Liver (tissue), 8 donors: ENCODE measurements at regions not wholly inside any gene's neighbourhood (a gene's known extent, or its start where the extent isn't known, plus 50 kb on each side); places are given as distances from the start of the nearest gene placed in this dataset.
A peak's percentile ranks its signal among the peaks of the same experiment; 100 is the strongest.
"Not testable (repeated sequence)": the region's sequence is repeated elsewhere in the genome, so short reads cannot be mapped to it uniquely, and the experiment has no call there.

Source experiments
- DNase-seq: peaks from one replicate; pipeline ENCODE4 v3.0.0-alpha.2; 2017; ENCODE audit warnings: low spot score
- H3K27ac ChIP-seq, 2 donors: one replicate each; pipeline ENCODE4 v1.7.0; 2013; ENCODE audit warnings: inconsistent platforms in 2 of 2, low read length in 2 of 2, control low read depth in 1 of 2, low read depth in 1 of 2, mild to moderate bottlenecking in 1 of 2
- H3K27me3 ChIP-seq, 4 donors: one replicate each; pipeline versions ENCODE4 v1.6.1 to v1.7.0; 2013; ENCODE audit warnings: low read length in 3 of 4, inconsistent platforms in 1 of 4, mild to moderate bottlenecking in 1 of 4, moderate library complexity in 1 of 4; ENCODE audit not compliant: control insufficient read depth in 4 of 4, insufficient read depth in 4 of 4
- H3K36me3 ChIP-seq, 4 donors: one replicate each; pipeline versions ENCODE4 v1.6.1 to v1.7.0; 2013; ENCODE audit warnings: low read length in 3 of 4, mild to moderate bottlenecking in 3 of 4, low read depth in 1 of 4, moderate library complexity in 1 of 4; ENCODE audit not compliant: control insufficient read depth in 4 of 4, insufficient read depth in 3 of 4
- H3K4me1 ChIP-seq, 4 donors: one replicate each; pipeline versions ENCODE4 v1.6.1 to v1.7.0; 2013; ENCODE audit warnings: low read length in 3 of 4, mild to moderate bottlenecking in 3 of 4, moderate library complexity in 1 of 4; ENCODE audit not compliant: control insufficient read depth in 4 of 4, insufficient read depth in 4 of 4
- H3K4me3 ChIP-seq, 3 donors: one replicate each; pipeline versions ENCODE4 v1.6.1 to v1.7.0; 2013; ENCODE audit warnings: low read length in 3 of 3, control low read depth in 1 of 3, low read depth in 1 of 3, mild to moderate bottlenecking in 1 of 3
- H3K9ac ChIP-seq, 2 donors: one replicate each; pipeline ENCODE4 v1.7.0; 2013; ENCODE audit warnings: low read length in 2 of 2, mild to moderate bottlenecking in 2 of 2, moderate library complexity in 2 of 2, control low read depth in 1 of 2, low read depth in 1 of 2
- H3K9me3 ChIP-seq, 4 donors: one replicate each; pipeline versions ENCODE4 v1.6.1 to v1.7.0; 2013; ENCODE audit warnings: low read length in 3 of 4; ENCODE audit not compliant: control insufficient read depth in 4 of 4
- ATF3 ChIP-seq: IDR thresholded peaks from 2 replicates; pipeline ENCODE4 v1.6.1; 2016; ENCODE audit warnings: antibody characterized with exemption
- CTCF ChIP-seq: fragments of 150-350 bp; IDR thresholded peaks from 2 replicates; pipeline ENCODE4 v1.5.1; 2017; ENCODE audit warnings: improper control_type of control experiment, low read depth, low read length; ENCODE audit not compliant: missing input control
- EGR1 ChIP-seq, 2 donors: IDR thresholded peaks; 2 replicates each; pipeline ENCODE4 v1.6.1; 2016 to 2018; ENCODE audit warnings: antibody characterized with exemption in 2 of 2, low read depth in 2 of 2
- HNF4A ChIP-seq, 2 donors: conservative IDR thresholded peaks; 2 replicates each; pipeline ENCODE4 v1.6.1; 2016; ENCODE audit warnings: antibody characterized with exemption in 2 of 2, mild to moderate bottlenecking in 2 of 2
- HNF4G ChIP-seq: IDR thresholded peaks from 2 replicates; pipeline ENCODE4 v1.6.1; 2016; ENCODE audit warnings: antibody characterized with exemption
- JUND ChIP-seq, 2 donors: IDR thresholded peaks; 2 replicates each; pipeline ENCODE4 v1.6.1; 2016; ENCODE audit warnings: antibody characterized with exemption in 2 of 2
- MAX ChIP-seq: IDR thresholded peaks from 2 replicates; pipeline ENCODE4 v1.6.1; 2016; ENCODE audit warnings: antibody characterized with exemption
- NR2F2 ChIP-seq: IDR thresholded peaks from 2 replicates; pipeline ENCODE4 v1.6.1; 2016; ENCODE audit warnings: antibody characterized with exemption
- RAD21 ChIP-seq, 2 donors: IDR thresholded peaks; 2 replicates each; pipeline ENCODE4 v1.6.1; 2016; ENCODE audit warnings: antibody characterized with exemption in 2 of 2, mild to moderate bottlenecking in 2 of 2
- REST ChIP-seq: IDR thresholded peaks from 2 replicates; pipeline ENCODE4 v1.6.1; 2016; ENCODE audit warnings: antibody characterized with exemption, mild to moderate bottlenecking
- RXRA ChIP-seq, 2 donors: IDR thresholded peaks; 2 replicates each; pipeline ENCODE4 v1.6.1; 2017 to 2018; ENCODE audit warnings: antibody characterized with exemption in 2 of 2, mild to moderate bottlenecking in 1 of 2
- SP1 ChIP-seq: IDR thresholded peaks from 2 replicates; pipeline ENCODE4 v1.6.1; 2018; ENCODE audit warnings: antibody characterized with exemption, mild to moderate bottlenecking
- TAF1 ChIP-seq: conservative IDR thresholded peaks from 2 replicates; pipeline ENCODE4 v1.6.1; 2016; ENCODE audit warnings: antibody characterized with exemption, mild to moderate bottlenecking
- YY1 ChIP-seq: IDR thresholded peaks from 2 replicates; pipeline ENCODE4 v1.6.1; 2016; ENCODE audit warnings: antibody characterized with exemption, mild to moderate bottlenecking
- ZBTB33 ChIP-seq: IDR thresholded peaks from 2 replicates; pipeline ENCODE4 v1.6.1; 2016; ENCODE audit warnings: antibody characterized with exemption
- WGBS: extraction: QIAGEN DNeasy Blood & Tissue Kit; methylation state at CpG from one replicate; pipeline ENCODE4 v1.1.7; 2013; 5-methylcytosine and 5-hydroxymethylcytosine counted together
- donor health status: healthy.
- donor health status: healthy.
- donor health status: healthy.
- donor health status: healthy.
- donor health status: healthy.

GRCh38 chr2:155546721-155547555 lies 785.6 kb downstream of the NR4A2 start:
- no peak for DNase-seq
- TF ChIP-seq REST = no peak
- no peak for TF ChIP-seq ATF3
- no peak for TF ChIP-seq RXRA (IDR thresholded peaks at IDR 0.05)
- TF ChIP-seq NR2F2 = no peak
- no peak for TF ChIP-seq MAX
- no peak for TF ChIP-seq EGR1 (IDR thresholded peaks at IDR 0.05; ENCODE audit: low read depth in 2 of 2)
- TF ChIP-seq CTCF = no peak
- TF ChIP-seq RAD21 (IDR thresholded peaks at IDR 0.05) = no peak
- TF ChIP-seq SP1 = no peak
- no peak for TF ChIP-seq TAF1
- no peak for TF ChIP-seq JUND (IDR thresholded peaks at IDR 0.05)
- no peak for TF ChIP-seq ZBTB33
- TF ChIP-seq HNF4G = no peak
- no peak for TF ChIP-seq HNF4A (conservative IDR thresholded peaks at IDR 0.05)
- TF ChIP-seq YY1 = no peak
- H3K27ac ChIP-seq = no peak overlapping the region
- WGBS = 79% methylated on average over 11 of the region's 11 CpGs
- H3K36me3 ChIP-seq = no peaks in the 10 kb centered on the region
- H3K9ac ChIP-seq = no peak overlapping the region
- H3K4me3 ChIP-seq = peak overlapping the region in 1 of 3 donors; percentile 32
- no peaks in the 10 kb centered on the region for H3K27me3 ChIP-seq
- no peaks in the 10 kb centered on the region for H3K9me3 ChIP-seq
- no peaks in the 10 kb centered on the region for H3K4me1 ChIP-seq

GRCh38 chr2:155539028-155539427 lies 793.5 kb downstream of the NR4A2 start:
- H3K4me3 ChIP-seq, H3K9ac ChIP-seq, H3K27me3 ChIP-seq, H3K4me1 ChIP-seq, H3K9me3 ChIP-seq, H3K36me3 ChIP-seq, DNase-seq, H3K27ac ChIP-seq: not testable (repeated sequence)
- 80% methylated on average over 5 of the region's 5 CpGs for WGBS
